GM12878 (cell line): ENCODE measurements at regions not wholly inside any gene's neighbourhood (a gene's known extent, or its start where the extent isn't known, plus 50 kb on each side); places are given as distances from the start of the nearest gene placed in this dataset.

Experiments used
- ASH2L ChIP-seq: fragments of 300-600, 200-600 bp; sonication (generic); IDR thresholded peaks from 2 replicates; pipeline ENCODE4 v1.6.1; 2017; ENCODE audit warnings: low read depth, mild to moderate bottlenecking, borderline replicate concordance
- HDAC2 ChIP-seq: fragments of 200-600 bp; sonication (generic); IDR thresholded peaks from 2 replicates; pipeline ENCODE4 v1.6.1; 2017
- SIN3A ChIP-seq: IDR thresholded peaks from 2 replicates; pipeline ENCODE4 v1.6.1; 2012; ENCODE audit warnings: low read depth, low read length, improper control_type of control experiment
- SMARCA5 ChIP-seq: fragments of 450-650 bp; IDR thresholded peaks from 2 replicates; pipeline ENCODE4 v1.6.1; 2017; ENCODE audit warnings: mild to moderate bottlenecking
- SP1 ChIP-seq: IDR thresholded peaks from one replicate; pipeline ENCODE4 v1.6.1; 2011; ENCODE audit warnings: low read depth, low read length
- SRF ChIP-seq, 2 experiments: IDR thresholded peaks; 2 replicates each; pipeline ENCODE4 v1.6.1; 2011; ENCODE audit warnings: low read depth in 2 of 2, low read length in 2 of 2, mild to moderate bottlenecking in 1 of 2, moderate library complexity in 1 of 2
- STAT3 ChIP-seq: IDR thresholded peaks from 2 replicates; pipeline ENCODE4 v1.6.1; 2011; ENCODE audit warnings: low read depth, low read length, improper control_type of control experiment
- TARDBP ChIP-seq: IDR thresholded peaks from 2 replicates; pipeline ENCODE4 v1.6.1; 2016; ENCODE audit warnings: borderline replicate concordance
- TCF7 ChIP-seq: IDR thresholded peaks from 2 replicates; pipeline ENCODE4 v1.6.1; 2014; ENCODE audit warnings: antibody characterized with exemption, borderline replicate concordance
- ZNF384 ChIP-seq: IDR thresholded peaks from 2 replicates; pipeline ENCODE4 v1.6.1; 2012; ENCODE audit warnings: low read depth, mild to moderate bottlenecking, low read length, improper control_type of control experiment, borderline replicate concordance
- TF ChIP-seq, protein P1 (sequence below), 3 experiments: IDR thresholded peaks in 2 of 3; conservative IDR thresholded peaks in 1 of 3; 2 replicates each; pipeline ENCODE4 v1.5.1; 2011; ENCODE audit warnings: low read depth in 3 of 3, low read length in 3 of 3, mild to moderate bottlenecking in 3 of 3, control low read depth in 2 of 3, moderate library complexity in 2 of 3, inconsistent platforms in 1 of 3, mixed read lengths in 1 of 3; ENCODE audit not compliant: control insufficient read depth in 2 of 3, insufficient read depth in 1 of 3; ENCODE audit errors: extremely low read depth in 1 of 3
- TF ChIP-seq, protein P2 (sequence below): IDR thresholded peaks from 2 replicates; pipeline ENCODE4 v1.6.1; 2011; ENCODE audit warnings: low read depth, low read length, improper control_type of control experiment, borderline replicate concordance

DNA sequence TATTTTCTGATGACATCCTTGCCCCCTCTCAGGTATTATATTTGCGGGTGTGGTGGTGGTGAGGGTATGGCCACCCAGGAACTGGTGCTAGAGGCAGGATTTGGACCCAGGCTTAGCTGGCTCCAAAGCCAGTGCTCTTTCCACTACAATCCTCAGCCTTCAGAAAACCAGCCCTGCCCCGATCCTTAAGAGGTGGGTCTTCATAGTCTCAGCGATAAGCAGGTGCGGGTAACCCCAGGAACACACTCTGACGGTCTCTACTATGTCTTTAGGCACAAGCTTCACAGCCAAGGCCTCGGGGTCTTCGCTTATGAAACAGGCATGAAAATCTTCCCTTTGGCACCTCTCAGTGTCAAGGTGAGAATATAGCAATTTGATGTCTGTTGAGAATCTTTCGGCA lies 169.3 kb downstream of the FGF18 start:
- TF ChIP-seq HDAC2 (no peak), SRF (IDR thresholded peaks at IDR 0.05; ENCODE audit: low read depth in 2 of 2, low read length in 2 of 2) (no peak), SMARCA5 (no peak), ASH2L (no peak), TCF7 (no peak), SP1 (no peak), ZNF384 (no peak), STAT3 (no peak), SIN3A (no peak), TARDBP (no peak)
- TF ChIP-seq, protein P1, sequence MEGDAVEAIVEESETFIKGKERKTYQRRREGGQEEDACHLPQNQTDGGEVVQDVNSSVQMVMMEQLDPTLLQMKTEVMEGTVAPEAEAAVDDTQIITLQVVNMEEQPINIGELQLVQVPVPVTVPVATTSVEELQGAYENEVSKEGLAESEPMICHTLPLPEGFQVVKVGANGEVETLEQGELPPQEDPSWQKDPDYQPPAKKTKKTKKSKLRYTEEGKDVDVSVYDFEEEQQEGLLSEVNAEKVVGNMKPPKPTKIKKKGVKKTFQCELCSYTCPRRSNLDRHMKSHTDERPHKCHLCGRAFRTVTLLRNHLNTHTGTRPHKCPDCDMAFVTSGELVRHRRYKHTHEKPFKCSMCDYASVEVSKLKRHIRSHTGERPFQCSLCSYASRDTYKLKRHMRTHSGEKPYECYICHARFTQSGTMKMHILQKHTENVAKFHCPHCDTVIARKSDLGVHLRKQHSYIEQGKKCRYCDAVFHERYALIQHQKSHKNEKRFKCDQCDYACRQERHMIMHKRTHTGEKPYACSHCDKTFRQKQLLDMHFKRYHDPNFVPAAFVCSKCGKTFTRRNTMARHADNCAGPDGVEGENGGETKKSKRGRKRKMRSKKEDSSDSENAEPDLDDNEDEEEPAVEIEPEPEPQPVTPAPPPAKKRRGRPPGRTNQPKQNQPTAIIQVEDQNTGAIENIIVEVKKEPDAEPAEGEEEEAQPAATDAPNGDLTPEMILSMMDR (IDR thresholded peaks at IDR 0.05 in 2 of 3, conservative IDR thresholded peaks at IDR 0.05 in 1 of 3; ENCODE audit: control insufficient read depth in 2 of 3, extremely low read depth in 1 of 3, insufficient read depth in 1 of 3, low read depth in 3 of 3, low read length in 3 of 3): no peak
- TF ChIP-seq, protein P2, sequence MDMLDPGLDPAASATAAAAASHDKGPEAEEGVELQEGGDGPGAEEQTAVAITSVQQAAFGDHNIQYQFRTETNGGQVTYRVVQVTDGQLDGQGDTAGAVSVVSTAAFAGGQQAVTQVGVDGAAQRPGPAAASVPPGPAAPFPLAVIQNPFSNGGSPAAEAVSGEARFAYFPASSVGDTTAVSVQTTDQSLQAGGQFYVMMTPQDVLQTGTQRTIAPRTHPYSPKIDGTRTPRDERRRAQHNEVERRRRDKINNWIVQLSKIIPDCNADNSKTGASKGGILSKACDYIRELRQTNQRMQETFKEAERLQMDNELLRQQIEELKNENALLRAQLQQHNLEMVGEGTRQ: no peak
